Psoas muscle (tissue), 7 donors: ENCODE measurements at regions not wholly inside any gene's neighbourhood (a gene's known extent, or its start where the extent isn't known, plus 50 kb on each side); places are given as distances from the start of the nearest gene placed in this dataset.

ENCODE experiments used
- ATAC-seq, 4 donors: fragments of 200-7000 bp; cut with Tn5 transposase; one replicate each; pipeline ENCODE4 v1.9.1; 2020; ENCODE audit warnings: moderate library complexity in 3 of 4, mild to moderate bottlenecking in 2 of 4
- DNase-seq, 2 donors: peaks; one replicate each; pipeline ENCODE4 v3.0.0-alpha.2; 2020
- H3K27ac ChIP-seq: fragments of 200-600 bp; one replicate; pipeline ENCODE4 v1.8.0; 2022
- H3K27me3 ChIP-seq, 3 donors: fragments of 200-600 bp in 1 of 3; one replicate each; pipeline versions ENCODE4 v1.6.1 to v1.8.0; 2013 to 2022; ENCODE audit warnings: low read length in 2 of 3, mild to moderate bottlenecking in 2 of 3, moderate library complexity in 1 of 3; ENCODE audit not compliant: insufficient read depth in 3 of 3
- H3K36me3 ChIP-seq, 2 donors: fragments of 200-600 bp in 1 of 2; one replicate each; pipeline versions ENCODE4 v1.6.1 to v1.8.0; 2013 to 2022; ENCODE audit warnings: low read depth in 1 of 2, mild to moderate bottlenecking in 1 of 2, moderate library complexity in 1 of 2; ENCODE audit not compliant: insufficient read depth in 1 of 2
- H3K4me1 ChIP-seq: fragments of 200-600 bp; one replicate; pipeline ENCODE4 v1.8.0; 2022
- H3K4me3 ChIP-seq: fragments of 200-600 bp; one replicate; pipeline ENCODE4 v1.8.0; 2022; ENCODE audit warnings: mild to moderate bottlenecking
- H3K9me3 ChIP-seq: fragments of 200-600 bp; one replicate; pipeline ENCODE4 v1.8.0; 2022
- CTCF ChIP-seq: fragments of 200-600 bp; IDR thresholded peaks from one replicate; pipeline ENCODE4 v1.8.0; 2022; ENCODE audit warnings: antibody characterized with exemption
- WGBS, 3 donors: extraction: QIAGEN DNeasy Blood & Tissue Kit; methylation state at CpG; one replicate each; pipeline versions ENCODE4 v1.1.6 to v1.1.7; 2013; 5-methylcytosine and 5-hydroxymethylcytosine counted together
- intact Hi-C, 2 donors: fragments of 100-400 bp; cut with DNase I; formaldehyde crosslinking; loops; one replicate each; pipeline versions ENCODE4 v1.11.0 to v1.14.2; 2022
- donor health status: healthy with polysubstance abuse.
- donor health status: DM: no; HTN: no; CAD: no; lungs with moderate emphysema.
- donor health status: Bipolar disorder and iron deficiency.
- donor health status: healthy.
- donor health status: DM: yes; HTN: yes; CAD: no.
- donor health status: DM: no; HTN: no; CAD: no.
- donor health status: DM: yes; HTN: yes; CAD: no.

GRCh38 chr7:149570784-149571183 is 73.2 kb upstream of the ZNF746 start:
- intact Hi-C loops: no loop called here
- Histone ChIP-seq H3K4me1 (no peaks in the 10 kb centered on the region), H3K27me3 (no peaks in the 10 kb centered on the region), H3K4me3 (no peak overlapping the region), H3K9me3 (peaks cover 31% of the 10 kb centered on the region), H3K36me3 (peaks cover 0 to 2% of the 10 kb centered on the region in 2 donors), H3K27ac (no peak overlapping the region)
- WGBS, 3 donors: 98 to 99% (median 99%) methylated on average over 11 of the region's 11 CpGs
- TF ChIP-seq CTCF: no peak
- DNase-seq (no peak), ATAC-seq (no peak)

- intact Hi-C loops: no loop called here
- Histone ChIP-seq H3K36me3 (peaks cover 0 to 2% of the 10 kb centered on the region in 2 donors), H3K27ac (no peak overlapping the region), H3K4me3 (no peak overlapping the region), H3K9me3 (peaks cover 30% of the 10 kb centered on the region), H3K4me1 (peaks cover 3% of the 10 kb centered on the region), H3K27me3 (no peaks in the 10 kb centered on the region)
- ATAC-seq (no peak), DNase-seq (no peak)
- no peak for TF ChIP-seq CTCF
- 98 to 99% (median 98%) methylated on average over 12 of the region's 12 CpGs for WGBS, 3 donors
These were observed 72.3 kb upstream of the ZNF746 start for GRCh38 chr7:149569726-149570422.

GRCh38 chr7:149569025-149569725 is 71.6 kb upstream of the ZNF746 start:
- Histone ChIP-seq H3K9me3 (peaks cover 25% of the 10 kb centered on the region), H3K36me3 (peaks cover 0 to 6% of the 10 kb centered on the region in 2 donors), H3K4me3 (no peak overlapping the region), H3K27me3 (no peaks in the 10 kb centered on the region), H3K27ac (no peak overlapping the region), H3K4me1 (peaks cover 8% of the 10 kb centered on the region)
- WGBS, 3 donors: 96 to 100% (median 98%) methylated on average over 6 of the region's 6 CpGs
- no peak for TF ChIP-seq CTCF
- ATAC-seq: no peak
- intact Hi-C loops: no loop called here
- no peak for DNase-seq

GRCh38 chr7:149568218-149568617 is 70.6 kb upstream of the ZNF746 start:
- no peak overlapping the region for H3K27ac ChIP-seq
- H3K4me3 ChIP-seq: no peak overlapping the region
- intact Hi-C loops: no loop called here
- no peak for TF ChIP-seq CTCF
- 94 to 99% (median 96%) methylated on average over 5 of the region's 5 CpGs for WGBS, 3 donors
- peaks cover 17% of the 10 kb centered on the region for H3K9me3 ChIP-seq
- ATAC-seq: no peak
- peaks cover 8% of the 10 kb centered on the region for H3K4me1 ChIP-seq
- H3K27me3 ChIP-seq: no peaks in the 10 kb centered on the region
- peaks cover 0 to 6% of the 10 kb centered on the region in 2 donors for H3K36me3 ChIP-seq
- no peak for DNase-seq
